ENCODE measurements at regions not wholly inside any gene's neighbourhood (a gene's known extent, or its start where the extent isn't known, plus 50 kb on each side); places are given as distances from the start of the nearest gene placed in this dataset.

GRCh38 chr10:30791197-30791611 lies 161.7 kb upstream of the LYZL2 start:
- TF ChIP-seq CTCF (IDR thresholded peaks at IDR 0.05; ENCODE audit: low read length) (no peak), EZH2 (optimal IDR thresholded peaks at IDR 0.05; ENCODE audit: low read depth, low read length) (no peak)
